ENCODE measurements at regions not wholly inside any gene's neighbourhood (a gene's known extent, or its start where the extent isn't known, plus 50 kb on each side); places are given as distances from the start of the nearest gene placed in this dataset.

GRCh38 chr6:91575032-91575431, 988.2 kb upstream of the MAP3K7 start:
- TF ChIP-seq Cebpa-rat (IDR thresholded peaks at IDR 0.05), result no peak
- H4K20me1 ChIP-seq, result no peaks in the 10 kb centered on the region
- no peaks in the 10 kb centered on the region for H3K36me3 ChIP-seq
- H3K27ac ChIP-seq, result no peak overlapping the region
- H3K4me1 ChIP-seq, result no peaks in the 10 kb centered on the region
- H3K9me3 ChIP-seq, result no peaks in the 10 kb centered on the region
- H3K27me3 ChIP-seq, result no peaks in the 10 kb centered on the region
- no peak overlapping the region for H3K9ac ChIP-seq
- no peak overlapping the region for H3K4me3 ChIP-seq
- H3K4me2 ChIP-seq, result no peak overlapping the region

- Histone ChIP-seq H3K9me3 (no peaks in the 10 kb centered on the region), H4K20me1 (no peaks in the 10 kb centered on the region), H3K27ac (no peak overlapping the region), H3K27me3 (no peaks in the 10 kb centered on the region), H3K36me3 (no peaks in the 10 kb centered on the region), H3K4me3 (no peak overlapping the region), H3K9ac (no peak overlapping the region), H3K4me1 (no peaks in the 10 kb centered on the region), H3K4me2 (no peak overlapping the region)
- no peak for TF ChIP-seq Cebpa-rat (IDR thresholded peaks at IDR 0.05)
Measured at GRCh38 chr6:91573826-91574416, 987.0 kb upstream of the MAP3K7 start.

GRCh38 chr6:91572878-91573277, 986.0 kb upstream of the MAP3K7 start:
- TF ChIP-seq Cebpa-rat (IDR thresholded peaks at IDR 0.05), result no peak
- Histone ChIP-seq H3K36me3 (no peaks in the 10 kb centered on the region), H3K4me3 (no peak overlapping the region)

GRCh38 chr6:91569071-91569470, 982.2 kb upstream of the MAP3K7 start:
- Histone ChIP-seq H3K36me3 (no peaks in the 10 kb centered on the region), H3K4me3 (no peak overlapping the region), H4K20me1 (no peaks in the 10 kb centered on the region), H3K27ac (no peak overlapping the region), H3K9me3 (no peaks in the 10 kb centered on the region), H3K4me1 (no peaks in the 10 kb centered on the region), H3K27me3 (no peaks in the 10 kb centered on the region), H3K9ac (no peak overlapping the region), H3K4me2 (no peak overlapping the region)
- TF ChIP-seq Cebpa-rat (IDR thresholded peaks at IDR 0.05), result no peak

More at GRCh38 chr6:91572878-91573277, 986.0 kb upstream of the MAP3K7 start:
- no peak overlapping the region for H3K4me2 ChIP-seq
- no peak overlapping the region for H3K9ac ChIP-seq
- H4K20me1 ChIP-seq, result no peaks in the 10 kb centered on the region
- no peaks in the 10 kb centered on the region for H3K4me1 ChIP-seq
- no peaks in the 10 kb centered on the region for H3K27me3 ChIP-seq
- H3K27ac ChIP-seq, result no peak overlapping the region
- H3K9me3 ChIP-seq, result no peaks in the 10 kb centered on the region

GRCh38 chr6:91566467-91566866, 979.6 kb upstream of the MAP3K7 start:
- H3K4me3 ChIP-seq, result no peak overlapping the region
- no peak for TF ChIP-seq Cebpa-rat (IDR thresholded peaks at IDR 0.05)
- no peaks in the 10 kb centered on the region for H3K27me3 ChIP-seq
- no peaks in the 10 kb centered on the region for H4K20me1 ChIP-seq
- H3K36me3 ChIP-seq, result no peaks in the 10 kb centered on the region
- no peak overlapping the region for H3K9ac ChIP-seq
- no peaks in the 10 kb centered on the region for H3K9me3 ChIP-seq
- no peak overlapping the region for H3K27ac ChIP-seq
- H3K4me1 ChIP-seq, result no peaks in the 10 kb centered on the region
- no peak overlapping the region for H3K4me2 ChIP-seq

- H3K4me1 ChIP-seq, result no peaks in the 10 kb centered on the region
- peaks cover 3% of the 10 kb centered on the region; the same call in 1 of the 2 replicates for H3K9me3 ChIP-seq
- no peak overlapping the region for H3K27ac ChIP-seq
- H3K4me2 ChIP-seq, result no peak overlapping the region
- no peaks in the 10 kb centered on the region for H3K27me3 ChIP-seq
- H4K20me1 ChIP-seq, result no peaks in the 10 kb centered on the region
- H3K9ac ChIP-seq, result no peak overlapping the region
- no peak overlapping the region for H3K4me3 ChIP-seq
- TF ChIP-seq Cebpa-rat (IDR thresholded peaks at IDR 0.05), result no peak
- no peaks in the 10 kb centered on the region for H3K36me3 ChIP-seq
Measured at GRCh38 chr6:91565207-91565606, 978.3 kb upstream of the MAP3K7 start.

- Histone ChIP-seq H3K4me3 (no peak overlapping the region), H3K4me1 (no peaks in the 10 kb centered on the region), H3K36me3 (no peaks in the 10 kb centered on the region), H3K9ac (no peak overlapping the region), H3K4me2 (no peak overlapping the region), H3K27me3 (no peaks in the 10 kb centered on the region), H3K9me3 (peaks cover 4% of the 10 kb centered on the region; the same call in 1 of the 2 replicates), H3K27ac (no peak overlapping the region), H4K20me1 (no peaks in the 10 kb centered on the region)
- TF ChIP-seq Cebpa-rat (IDR thresholded peaks at IDR 0.05), result no peak
Measured at GRCh38 chr6:91562955-91563354, 976.1 kb upstream of the MAP3K7 start.

- Histone ChIP-seq H3K4me1 (no peaks in the 10 kb centered on the region), H3K27ac (no peak overlapping the region), H3K9ac (no peak overlapping the region), H3K4me2 (no peak overlapping the region), H4K20me1 (no peaks in the 10 kb centered on the region), H3K9me3 (peaks cover 4% of the 10 kb centered on the region; the same call in 1 of the 2 replicates), H3K27me3 (no peaks in the 10 kb centered on the region), H3K36me3 (no peaks in the 10 kb centered on the region), H3K4me3 (no peak overlapping the region)
- no peak for TF ChIP-seq Cebpa-rat (IDR thresholded peaks at IDR 0.05)
Measured at GRCh38 chr6:91560409-91560808, 973.5 kb upstream of the MAP3K7 start.

GRCh38 chr6:91540902-91541301, 954.0 kb upstream of the MAP3K7 start:
- Histone ChIP-seq H3K27me3 (no peaks in the 10 kb centered on the region), H3K9ac (no peak overlapping the region), H3K4me1 (no peaks in the 10 kb centered on the region), H3K4me2 (no peak overlapping the region), H3K36me3 (no peaks in the 10 kb centered on the region), H3K27ac (no peak overlapping the region), H3K9me3 (no peaks in the 10 kb centered on the region), H4K20me1 (no peaks in the 10 kb centered on the region), H3K4me3 (no peak overlapping the region)
- TF ChIP-seq Cebpa-rat (IDR thresholded peaks at IDR 0.05), result no peak

GRCh38 chr6:91539456-91539855, 952.6 kb upstream of the MAP3K7 start:
- Histone ChIP-seq H3K9me3 (no peaks in the 10 kb centered on the region), H3K9ac (no peak overlapping the region), H3K27ac (no peak overlapping the region), H3K4me1 (no peaks in the 10 kb centered on the region), H3K4me2 (no peak overlapping the region), H3K4me3 (no peak overlapping the region), H3K27me3 (no peaks in the 10 kb centered on the region), H3K36me3 (no peaks in the 10 kb centered on the region), H4K20me1 (no peaks in the 10 kb centered on the region)
- TF ChIP-seq Cebpa-rat (IDR thresholded peaks at IDR 0.05), result no peak

- Histone ChIP-seq H3K4me3 (no peak overlapping the region), H3K9me3 (no peaks in the 10 kb centered on the region), H3K9ac (no peak overlapping the region), H4K20me1 (no peaks in the 10 kb centered on the region), H3K36me3 (no peaks in the 10 kb centered on the region), H3K4me1 (no peaks in the 10 kb centered on the region), H3K4me2 (no peak overlapping the region), H3K27ac (no peak overlapping the region), H3K27me3 (no peaks in the 10 kb centered on the region)
- TF ChIP-seq Cebpa-rat (IDR thresholded peaks at IDR 0.05), result no peak
Measured at GRCh38 chr6:91538622-91539021, 951.8 kb upstream of the MAP3K7 start.

Data from BLaER1 (cell line).